H7 (cell line): ENCODE measurements at regions not wholly inside any gene's neighbourhood (a gene's known extent, or its start where the extent isn't known, plus 50 kb on each side); places are given as distances from the start of the nearest gene placed in this dataset.

Experiments
- DNase-seq: peaks from one replicate; pipeline ENCODE4 v3.0.0; 2012
- H3K27me3 ChIP-seq: 2 replicates; pipeline ENCODE4 v1.6.0; 2011; ENCODE audit warnings: mild to moderate bottlenecking, low read length; ENCODE audit not compliant: control insufficient read depth, insufficient read depth
- H3K36me3 ChIP-seq: replicated peaks from 2 replicates; pipeline ENCODE4 v1.5.1; 2011; ENCODE audit warnings: low read length; ENCODE audit not compliant: control insufficient read depth, insufficient read depth
- H3K4me3 ChIP-seq: 2 replicates; pipeline ENCODE4 v1.5.1; 2011; ENCODE audit warnings: low read depth, mild to moderate bottlenecking, control low read depth, low read length, moderate library complexity; ENCODE audit not compliant: insufficient read depth

- peaks cover 9% of the 10 kb centered on the region for H3K27me3 ChIP-seq
- no peaks in the 10 kb centered on the region for H3K36me3 ChIP-seq
- peak; percentile 91 for DNase-seq
- H3K4me3 ChIP-seq, result peak overlapping the region; percentile 1; the same call in 1 of the 2 replicates
These were observed 391.9 kb upstream of the RAB6C start for GRCh38 chr2:129587426-129588064.

DNA sequence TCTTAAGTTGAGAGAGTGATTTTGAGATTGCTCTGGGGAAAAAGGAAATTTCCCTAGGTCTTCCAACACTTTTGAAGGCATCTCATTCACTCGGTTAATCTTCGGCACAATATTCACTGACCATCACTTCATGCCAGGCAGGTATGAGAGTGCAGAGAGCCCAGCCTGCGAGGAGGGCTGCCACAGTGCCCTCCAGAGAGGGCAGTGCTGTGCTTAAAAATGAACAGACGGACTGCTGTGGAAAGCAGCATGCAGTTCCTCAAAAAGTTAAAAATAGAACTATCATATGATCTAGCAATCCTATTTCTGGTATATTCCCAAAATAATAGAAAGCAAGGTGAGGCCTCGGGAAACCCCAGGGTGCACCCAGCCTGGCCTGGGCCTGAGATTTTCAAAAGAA lies 374.9 kb upstream of the RAB6C start:
- no peaks in the 10 kb centered on the region for H3K36me3 ChIP-seq
- no peak for DNase-seq
- no peak overlapping the region for H3K4me3 ChIP-seq
- H3K27me3 ChIP-seq, result no peaks in the 10 kb centered on the region; the same call in 1 of the 2 replicates

- no peaks in the 10 kb centered on the region; the same call in 1 of the 2 replicates for H3K27me3 ChIP-seq
- DNase-seq, result no peak
- no peak overlapping the region for H3K4me3 ChIP-seq
- no peaks in the 10 kb centered on the region for H3K36me3 ChIP-seq
These were observed 373.8 kb upstream of the RAB6C start for GRCh38 chr2:129605646-129606045.

GRCh38 chr2:129606496-129607270 lies 372.8 kb upstream of the RAB6C start:
- H3K27me3 ChIP-seq, result no peaks in the 10 kb centered on the region; the same call in 1 of the 2 replicates
- no peak overlapping the region for H3K4me3 ChIP-seq
- DNase-seq, result no peak
- no peaks in the 10 kb centered on the region for H3K36me3 ChIP-seq

DNA sequence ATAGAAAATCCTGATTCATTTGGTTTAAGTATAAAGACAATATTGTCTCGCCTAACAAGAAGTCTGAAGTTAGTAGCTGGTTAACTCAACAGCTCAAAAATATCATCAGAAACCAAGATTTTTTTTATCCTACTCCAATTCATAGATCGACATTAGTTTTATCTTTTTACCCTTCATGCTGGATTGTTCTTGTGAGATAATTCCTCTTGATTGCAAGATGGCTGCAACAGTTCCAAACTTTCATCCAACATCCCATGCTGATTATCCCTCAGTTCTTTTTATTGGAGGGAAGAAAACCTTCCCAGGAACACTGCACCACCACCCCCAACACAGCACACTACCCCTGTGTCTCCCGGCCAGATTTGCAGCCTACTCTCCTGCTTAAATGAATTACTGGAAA lies 370.2 kb upstream of the RAB6C start:
- DNase-seq, result no peak
- Histone ChIP-seq H3K36me3 (no peaks in the 10 kb centered on the region), H3K4me3 (no peak overlapping the region), H3K27me3 (no peaks in the 10 kb centered on the region; the same call in 1 of the 2 replicates)

DNA sequence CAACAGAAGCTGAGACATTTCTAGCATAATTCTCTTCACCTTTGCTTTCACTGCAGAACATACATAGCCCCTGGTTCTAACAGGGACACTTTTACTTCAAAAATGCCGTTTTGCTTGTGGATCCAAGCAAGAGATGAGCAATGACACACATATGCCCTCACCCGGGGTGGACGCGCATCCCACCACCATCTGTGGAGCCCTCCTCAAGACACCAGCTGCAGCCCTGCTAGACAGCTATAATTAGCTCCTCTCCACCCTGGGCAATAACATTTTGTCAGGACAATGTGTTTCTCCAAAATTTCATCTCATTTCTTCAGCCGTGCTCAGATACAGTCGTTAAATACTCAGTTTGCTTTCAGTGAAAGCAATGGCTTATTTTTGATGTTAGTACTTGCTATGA lies 368.7 kb upstream of the RAB6C start:
- Histone ChIP-seq H3K36me3 (no peaks in the 10 kb centered on the region), H3K27me3 (no peaks in the 10 kb centered on the region; the same call in 1 of the 2 replicates), H3K4me3 (no peak overlapping the region)
- no peak for DNase-seq

GRCh38 chr2:129611471-129611870 lies 368.0 kb upstream of the RAB6C start:
- no peak for DNase-seq
- Histone ChIP-seq H3K36me3 (no peaks in the 10 kb centered on the region), H3K27me3 (no peaks in the 10 kb centered on the region; the same call in 1 of the 2 replicates), H3K4me3 (no peak overlapping the region)

DNA sequence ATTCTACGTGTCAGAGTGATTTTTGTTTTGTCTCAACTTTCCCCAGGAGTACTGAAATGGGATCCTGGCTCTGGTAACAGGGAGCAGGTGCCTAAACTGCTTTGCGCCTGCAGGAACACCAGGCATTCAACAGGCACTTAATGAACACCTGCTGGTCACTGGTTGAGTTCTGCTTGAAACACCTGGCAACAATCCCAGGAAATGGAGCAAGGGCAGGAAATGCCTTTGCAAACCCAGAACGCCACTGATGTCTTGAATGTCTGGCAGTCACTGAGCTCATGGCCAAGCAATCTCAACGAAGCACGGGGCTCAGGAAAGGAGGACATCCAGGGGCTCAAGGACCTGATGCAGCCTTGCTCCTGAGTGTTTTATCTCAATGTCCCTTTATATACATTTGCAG lies 360.0 kb upstream of the RAB6C start:
- H3K27me3 ChIP-seq, result peaks cover 2% of the 10 kb centered on the region; the same call in 1 of the 2 replicates
- no peaks in the 10 kb centered on the region for H3K36me3 ChIP-seq
- peak; percentile 29 for DNase-seq
- H3K4me3 ChIP-seq, result no peak overlapping the region

- no peak overlapping the region for H3K4me3 ChIP-seq
- H3K36me3 ChIP-seq, result no peaks in the 10 kb centered on the region
- DNase-seq, result no peak
- H3K27me3 ChIP-seq, result peaks cover 2% of the 10 kb centered on the region; the same call in 1 of the 2 replicates
These were observed 359.1 kb upstream of the RAB6C start for GRCh38 chr2:129620411-129620810.

DNA sequence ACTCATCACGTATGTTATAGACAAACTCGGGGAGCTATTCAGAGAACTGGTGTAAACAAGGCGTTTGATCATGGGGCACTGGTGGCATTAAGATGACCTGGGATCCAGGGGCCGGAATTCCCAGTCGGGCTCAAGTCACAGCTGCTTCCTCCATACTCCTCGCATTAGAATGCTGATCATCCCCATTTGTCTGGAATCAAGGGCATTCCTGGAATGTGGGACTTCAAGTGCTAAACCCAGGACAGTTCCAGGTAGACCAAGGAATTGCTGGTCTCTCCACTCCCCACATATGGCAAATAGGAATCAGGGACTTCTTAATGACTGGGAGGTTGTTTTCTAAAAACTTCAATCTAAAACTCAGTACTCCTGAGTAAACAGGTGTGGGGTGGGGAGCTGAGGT lies 355.7 kb upstream of the RAB6C start:
- H3K4me3 ChIP-seq, result no peak overlapping the region
- DNase-seq, result peak; percentile 19
- no peaks in the 10 kb centered on the region for H3K27me3 ChIP-seq
- no peaks in the 10 kb centered on the region for H3K36me3 ChIP-seq

DNA sequence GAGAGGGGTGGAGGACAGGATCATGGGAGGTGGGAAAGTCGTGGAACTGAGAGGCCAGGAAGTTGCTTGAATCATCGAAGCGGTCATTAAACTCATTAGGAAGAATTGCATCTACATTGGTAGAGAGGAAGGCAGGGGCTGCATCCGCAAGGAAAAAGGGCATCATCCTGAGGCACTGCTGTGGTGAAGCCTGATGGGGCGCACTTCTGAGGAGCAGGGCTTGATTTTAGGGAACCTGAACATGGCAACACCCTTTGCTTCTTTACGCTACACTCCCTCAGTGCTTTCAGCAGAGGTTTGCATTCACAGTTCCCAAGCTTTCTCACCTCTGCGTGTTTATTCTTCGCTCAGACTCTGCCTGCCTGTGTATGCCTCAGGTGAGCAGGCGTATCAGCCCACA lies 352.0 kb upstream of the RAB6C start:
- no peaks in the 10 kb centered on the region for H3K27me3 ChIP-seq
- peak; percentile 26 for DNase-seq
- H3K36me3 ChIP-seq, result no peaks in the 10 kb centered on the region
- no peak overlapping the region for H3K4me3 ChIP-seq

- no peak overlapping the region for H3K4me3 ChIP-seq
- H3K36me3 ChIP-seq, result no peaks in the 10 kb centered on the region
- DNase-seq, result no peak
These were observed 342.8 kb upstream of the RAB6C start for GRCh38 chr2:129636692-129637091.

GRCh38 chr2:129641371-129641770 lies 338.1 kb upstream of the RAB6C start:
- H3K27me3 ChIP-seq, result no peaks in the 10 kb centered on the region
- DNase-seq, result no peak
- no peaks in the 10 kb centered on the region for H3K36me3 ChIP-seq
- no peak overlapping the region for H3K4me3 ChIP-seq

More at GRCh38 chr2:129636692-129637091, 342.8 kb upstream of the RAB6C start:
- no peaks in the 10 kb centered on the region for H3K27me3 ChIP-seq

- Histone ChIP-seq H3K36me3 (no peaks in the 10 kb centered on the region), H3K4me3 (no peak overlapping the region)
These were observed 336.9 kb upstream of the RAB6C start for GRCh38 chr2:129642526-129643043.

GRCh38 chr2:129645335-129645734 lies 334.1 kb upstream of the RAB6C start:
- Histone ChIP-seq H3K27me3 (no peaks in the 10 kb centered on the region), H3K36me3 (no peaks in the 10 kb centered on the region), H3K4me3 (no peak overlapping the region)
- no peak for DNase-seq

More at GRCh38 chr2:129642526-129643043, 336.9 kb upstream of the RAB6C start:
- no peaks in the 10 kb centered on the region for H3K27me3 ChIP-seq
- no peak for DNase-seq
